Ishikawa (cell line): ENCODE measurements at regions not wholly inside any gene's neighbourhood (a gene's known extent, or its start where the extent isn't known, plus 50 kb on each side); places are given as distances from the start of the nearest gene placed in this dataset.

Experiments used
- EGR1 ChIP-seq: IDR thresholded peaks from 2 replicates; pipeline ENCODE4 v1.6.1; 2012
- EP300 ChIP-seq: IDR thresholded peaks from 2 replicates; pipeline ENCODE4 v1.6.1; 2012; ENCODE audit warnings: borderline replicate concordance
- FOXM1 ChIP-seq: IDR thresholded peaks from 2 replicates; pipeline ENCODE4 v1.6.1; 2012; ENCODE audit warnings: low read depth, borderline replicate concordance
- NFIC ChIP-seq: IDR thresholded peaks from 2 replicates; pipeline ENCODE4 v1.6.1; 2012
- RAD21 ChIP-seq: IDR thresholded peaks from 2 replicates; pipeline ENCODE4 v1.6.1; 2012; ENCODE audit warnings: low read depth
- TAF1 ChIP-seq: IDR thresholded peaks from 2 replicates; pipeline ENCODE4 v1.6.1; 2012; ENCODE audit warnings: low read depth, mild to moderate bottlenecking
- YY1 ChIP-seq: IDR thresholded peaks from 2 replicates; pipeline ENCODE4 v1.6.1; 2012; ENCODE audit warnings: low read depth
- ZBTB7A ChIP-seq: IDR thresholded peaks from 2 replicates; pipeline ENCODE4 v1.6.1; 2012; ENCODE audit warnings: low read depth
- TF ChIP-seq, protein P1 (sequence below): IDR thresholded peaks from 2 replicates; pipeline ENCODE4 v1.6.1; 2012

DNA sequence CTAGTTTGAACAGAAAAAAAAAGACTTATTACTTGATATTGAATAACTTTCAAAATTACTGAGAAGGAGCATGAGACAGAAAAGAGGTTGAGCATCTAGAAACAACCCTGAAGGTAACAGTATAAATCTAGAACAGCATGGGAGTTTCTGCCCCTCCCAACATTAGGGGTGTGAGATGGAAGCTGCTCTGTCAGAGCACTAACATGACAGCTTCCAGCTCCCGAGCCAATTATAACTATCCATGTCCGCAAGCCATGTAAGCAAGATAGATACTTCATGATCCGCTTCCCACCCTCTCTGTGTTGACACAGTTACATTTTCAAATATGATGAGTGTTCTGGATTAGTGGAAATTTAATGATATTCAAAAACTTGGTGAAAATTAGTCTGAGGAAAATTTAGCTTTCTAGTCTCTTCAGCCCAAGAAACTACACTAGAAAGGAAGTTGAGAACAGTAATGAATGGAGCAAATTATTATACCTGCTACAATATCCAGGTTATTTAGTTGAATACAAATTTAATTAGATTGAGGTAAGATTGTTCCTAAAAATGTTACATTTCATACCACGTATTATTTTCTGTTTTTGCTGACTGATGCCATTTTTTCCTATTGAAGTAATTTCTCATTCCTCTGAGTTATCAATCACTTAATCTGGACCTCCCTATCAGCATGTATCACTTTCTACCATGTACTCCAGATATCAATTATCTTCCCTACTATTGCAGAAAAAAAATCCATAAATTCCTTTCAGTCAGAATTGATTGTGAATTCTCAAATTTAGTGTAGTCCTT lies 129.3 kb upstream of the SLIT2 start:
- TF ChIP-seq EP300: no peak
- no peak for TF ChIP-seq NFIC
- TF ChIP-seq TAF1: no peak
- no peak for TF ChIP-seq YY1
- TF ChIP-seq ZBTB7A: no peak
- TF ChIP-seq, protein P1, sequence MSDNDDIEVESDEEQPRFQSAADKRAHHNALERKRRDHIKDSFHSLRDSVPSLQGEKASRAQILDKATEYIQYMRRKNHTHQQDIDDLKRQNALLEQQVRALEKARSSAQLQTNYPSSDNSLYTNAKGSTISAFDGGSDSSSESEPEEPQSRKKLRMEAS: no peak
- no peak for TF ChIP-seq EGR1
- no peak for TF ChIP-seq RAD21
- no peak for TF ChIP-seq FOXM1
